ENCODE measurements at regions not wholly inside any gene's neighbourhood (a gene's known extent, or its start where the extent isn't known, plus 50 kb on each side); places are given as distances from the start of the nearest gene placed in this dataset.

GRCh38 chr13:44842158-44842557, 147.1 kb downstream of the NUFIP1 start:
- TF ChIP-seq CTCF (conservative IDR thresholded peaks at IDR 0.05; ENCODE audit: low read depth): no peak
- DNase-seq (ENCODE audit: low spot score): no peak
- ChIA-PET POLR2A (ENCODE audit: low non-redundant PET) (no interaction called here), CTCF (no interaction called here)
- peak overlapping the region; percentile 29; the same call in 1 of the 2 replicates for H3K27ac ChIP-seq

GRCh38 chr13:44840131-44840530, 149.1 kb downstream of the NUFIP1 start:
- ChIA-PET POLR2A (ENCODE audit: low non-redundant PET) (no interaction called here), CTCF (interaction anchor here (0.6 kb wide), 1 partner anchor 24 kb away, joined by 4 read pairs; no protein-coding TSS in a partner anchor)
- TF ChIP-seq CTCF (conservative IDR thresholded peaks at IDR 0.05; ENCODE audit: low read depth): no peak
- no peak overlapping the region for H3K27ac ChIP-seq
- no peak for DNase-seq (ENCODE audit: low spot score)

GRCh38 chr13:44837250-44837649, 152.0 kb downstream of the NUFIP1 start:
- no peak overlapping the region for H3K27ac ChIP-seq
- DNase-seq (ENCODE audit: low spot score): no peak
- TF ChIP-seq CTCF (conservative IDR thresholded peaks at IDR 0.05; ENCODE audit: low read depth): no peak
- ChIA-PET POLR2A (ENCODE audit: low non-redundant PET) (no interaction called here), CTCF (no interaction called here)

- H3K27ac ChIP-seq: no peak overlapping the region
- no peak for DNase-seq (ENCODE audit: low spot score)
- no peak for TF ChIP-seq CTCF (conservative IDR thresholded peaks at IDR 0.05; ENCODE audit: low read depth)
- ChIA-PET POLR2A (ENCODE audit: low non-redundant PET) (no interaction called here), CTCF (no interaction called here)
Observed at GRCh38 chr13:44834404-44834803, 154.9 kb downstream of the NUFIP1 start.

- no peak overlapping the region for H3K27ac ChIP-seq
- ChIA-PET POLR2A (ENCODE audit: low non-redundant PET) (no interaction called here), CTCF (no interaction called here)
- TF ChIP-seq CTCF (conservative IDR thresholded peaks at IDR 0.05; ENCODE audit: low read depth): no peak
- DNase-seq (ENCODE audit: low spot score): no peak
Observed at GRCh38 chr13:44833626-44834025, 155.6 kb downstream of the NUFIP1 start.

- POLR2A ChIA-PET (ENCODE audit: low non-redundant PET): no interaction called here
- no peak overlapping the region for H3K27ac ChIP-seq
- TF ChIP-seq CTCF (conservative IDR thresholded peaks at IDR 0.05; ENCODE audit: low read depth): no peak
- CTCF ChIA-PET: interaction anchor here (0.6 kb wide), 1 partner anchor 61 kb away, joined by 4 read pairs; no protein-coding TSS in a partner anchor
- DNase-seq (ENCODE audit: low spot score): no peak
Observed at GRCh38 chr13:44833139-44833538, 156.1 kb downstream of the NUFIP1 start.
